Gastrocnemius medialis (tissue), 4 donors: ENCODE measurements at regions not wholly inside any gene's neighbourhood (a gene's known extent, or its start where the extent isn't known, plus 50 kb on each side); places are given as distances from the start of the nearest gene placed in this dataset.

Experiments
- POLR2A ChIP-seq, 2 donors: fragments of 450-650 bp; IDR thresholded peaks; one replicate each; pipeline ENCODE4 v1.6.1; 2017; ENCODE audit warnings: antibody characterized with exemption in 2 of 2, mild to moderate bottlenecking in 2 of 2, moderate library complexity in 2 of 2
- TF ChIP-seq, protein P1 (sequence below), 5 experiments: fragments of 450-650 bp in 3 of 5; fragments of 200-600 bp in 2 of 5; sonication (generic) in 2 of 5; IDR thresholded peaks in 4 of 5; conservative IDR thresholded peaks in 1 of 5; 1 replicate in 4 of 5; 2 replicates in 1 of 5; pipeline ENCODE4 v1.5.1; 2016 to 2019; ENCODE audit warnings: antibody characterized with exemption in 5 of 5, mild to moderate bottlenecking in 3 of 5, moderate library complexity in 3 of 5

DNA sequence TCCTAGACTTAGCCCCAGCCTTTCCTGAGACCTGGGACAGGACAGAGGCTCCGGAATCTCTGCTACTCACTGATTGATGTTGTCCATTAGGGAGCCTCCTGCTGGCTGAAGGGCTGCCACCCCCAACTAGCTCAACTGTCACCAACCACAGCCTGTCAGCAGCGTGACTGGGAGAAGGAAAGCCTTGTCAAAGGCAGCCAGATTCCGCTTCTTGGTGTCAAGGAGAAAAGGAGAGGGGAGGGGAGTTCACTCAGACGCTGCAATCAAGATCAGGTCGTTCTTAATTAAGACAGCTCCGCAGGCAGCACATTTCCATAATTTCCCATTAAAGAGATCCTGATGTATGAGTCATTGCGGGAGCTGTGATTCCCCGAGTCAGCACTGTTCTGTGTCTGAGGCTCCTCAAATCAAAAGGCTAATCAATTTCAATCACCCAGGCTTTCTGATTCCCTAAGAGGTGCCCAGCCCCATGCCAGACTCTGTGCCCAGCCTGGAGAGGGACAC is 152.8 kb upstream of the ZBED5 start:
- no peak for TF ChIP-seq POLR2A (IDR thresholded peaks at IDR 0.05)
- TF ChIP-seq, protein P1, sequence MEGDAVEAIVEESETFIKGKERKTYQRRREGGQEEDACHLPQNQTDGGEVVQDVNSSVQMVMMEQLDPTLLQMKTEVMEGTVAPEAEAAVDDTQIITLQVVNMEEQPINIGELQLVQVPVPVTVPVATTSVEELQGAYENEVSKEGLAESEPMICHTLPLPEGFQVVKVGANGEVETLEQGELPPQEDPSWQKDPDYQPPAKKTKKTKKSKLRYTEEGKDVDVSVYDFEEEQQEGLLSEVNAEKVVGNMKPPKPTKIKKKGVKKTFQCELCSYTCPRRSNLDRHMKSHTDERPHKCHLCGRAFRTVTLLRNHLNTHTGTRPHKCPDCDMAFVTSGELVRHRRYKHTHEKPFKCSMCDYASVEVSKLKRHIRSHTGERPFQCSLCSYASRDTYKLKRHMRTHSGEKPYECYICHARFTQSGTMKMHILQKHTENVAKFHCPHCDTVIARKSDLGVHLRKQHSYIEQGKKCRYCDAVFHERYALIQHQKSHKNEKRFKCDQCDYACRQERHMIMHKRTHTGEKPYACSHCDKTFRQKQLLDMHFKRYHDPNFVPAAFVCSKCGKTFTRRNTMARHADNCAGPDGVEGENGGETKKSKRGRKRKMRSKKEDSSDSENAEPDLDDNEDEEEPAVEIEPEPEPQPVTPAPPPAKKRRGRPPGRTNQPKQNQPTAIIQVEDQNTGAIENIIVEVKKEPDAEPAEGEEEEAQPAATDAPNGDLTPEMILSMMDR (IDR thresholded peaks at IDR 0.05 in 4 of 5, conservative IDR thresholded peaks at IDR 0.05 in 1 of 5): peak in 2 of 5 experiments; percentile 41 to 50
